VCaP (cell line): ENCODE measurements at regions not wholly inside any gene's neighbourhood (a gene's known extent, or its start where the extent isn't known, plus 50 kb on each side); places are given as distances from the start of the nearest gene placed in this dataset.

Experiments used
- H3K27ac ChIP-seq: fragments of 450-650 bp; 2 replicates; pipeline ENCODE4 v1.5.1; 2017
- CTCF ChIP-seq: fragments of 450-650 bp; conservative IDR thresholded peaks from 2 replicates; pipeline ENCODE4 v1.5.1; 2017; ENCODE audit warnings: mild to moderate bottlenecking, moderate library complexity

- peak; percentile 37 for TF ChIP-seq CTCF
- no peak overlapping the region for H3K27ac ChIP-seq
These were observed 355.1 kb downstream of the EN1 start for GRCh38 chr2:118492335-118492734.

GRCh38 chr2:118490330-118490729 lies 357.1 kb downstream of the EN1 start:
- no peak overlapping the region for H3K27ac ChIP-seq
- TF ChIP-seq CTCF, result no peak

- TF ChIP-seq CTCF, result no peak
- H3K27ac ChIP-seq, result no peak overlapping the region
These were observed 357.6 kb downstream of the EN1 start for GRCh38 chr2:118489712-118490299.

GRCh38 chr2:118481299-118481698 lies 366.1 kb downstream of the EN1 start:
- no peak overlapping the region for H3K27ac ChIP-seq
- TF ChIP-seq CTCF, result no peak

GRCh38 chr2:118479020-118479419 lies 368.4 kb downstream of the EN1 start:
- TF ChIP-seq CTCF, result no peak

GRCh38 chr2:118477111-118477862 lies 370.2 kb downstream of the EN1 start:
- no peak overlapping the region for H3K27ac ChIP-seq
- no peak for TF ChIP-seq CTCF

More at GRCh38 chr2:118479020-118479419, 368.4 kb downstream of the EN1 start:
- H3K27ac ChIP-seq, result no peak overlapping the region

- TF ChIP-seq CTCF, result no peak
- no peak overlapping the region for H3K27ac ChIP-seq
These were observed 371.7 kb downstream of the EN1 start for GRCh38 chr2:118475622-118476205.
